ENCODE measurements at regions not wholly inside any gene's neighbourhood (a gene's known extent, or its start where the extent isn't known, plus 50 kb on each side); places are given as distances from the start of the nearest gene placed in this dataset.

GRCh38 chr1:78715181-78715661 lies 65.6 kb downstream of the IFI44 start:
- Histone ChIP-seq H3K36me3 (replicated peaks) (no peaks in the 10 kb centered on the region), H3K27ac (peak overlapping the region; percentile 87), H3K27me3 (replicated peaks) (no peaks in the 10 kb centered on the region), H3K4me3 (ENCODE audit: low read depth, low read length) (no peak overlapping the region)
- in situ Hi-C loops (cut with HindIII; ENCODE audit: low pct_ligation_motif_present, low sequenced_read_pairs), result no loop called here
- TF ChIP-seq CTCF (IDR thresholded peaks at IDR 0.05; ENCODE audit: low read depth, low read length, missing control alignments), result no peak
- peak; percentile 66 for DNase-seq

DNA sequence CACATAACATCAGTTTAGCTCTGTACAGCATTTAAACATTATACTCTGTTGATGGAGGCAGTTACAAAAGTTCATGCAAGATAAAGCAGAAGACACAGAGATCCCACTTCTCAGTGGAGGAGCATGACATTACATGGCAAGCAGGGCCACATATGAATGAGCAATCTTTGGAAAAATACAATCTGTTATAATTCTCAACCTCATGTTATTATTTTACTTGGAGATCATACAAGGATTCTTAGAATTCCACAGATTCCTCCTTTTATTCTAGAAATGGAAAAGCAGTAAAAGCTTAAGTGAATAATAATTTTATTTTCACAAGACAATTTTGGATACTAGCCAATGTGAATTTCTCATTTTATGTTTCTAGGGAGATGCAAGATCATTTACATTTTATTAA lies 66.6 kb downstream of the IFI44 start:
- H3K27ac ChIP-seq, result peak overlapping the region; percentile 87
- H3K27me3 ChIP-seq (replicated peaks), result no peaks in the 10 kb centered on the region
- no peaks in the 10 kb centered on the region for H3K36me3 ChIP-seq (replicated peaks)
- no peak overlapping the region for H3K4me3 ChIP-seq (ENCODE audit: low read depth, low read length)
- in situ Hi-C loops (cut with HindIII; ENCODE audit: low pct_ligation_motif_present, low sequenced_read_pairs), result no loop called here
- no peak for TF ChIP-seq CTCF (IDR thresholded peaks at IDR 0.05; ENCODE audit: low read depth, low read length, missing control alignments)
- peak; percentile 51 for DNase-seq

- in situ Hi-C loops (cut with HindIII; ENCODE audit: low pct_ligation_motif_present, low sequenced_read_pairs), result no loop called here
- Histone ChIP-seq H3K27ac (no peak overlapping the region), H3K27me3 (replicated peaks) (no peaks in the 10 kb centered on the region), H3K4me3 (ENCODE audit: low read depth, low read length) (no peak overlapping the region), H3K36me3 (replicated peaks) (no peaks in the 10 kb centered on the region)
- no peak for TF ChIP-seq CTCF (IDR thresholded peaks at IDR 0.05; ENCODE audit: low read depth, low read length, missing control alignments)
- DNase-seq, result no peak
Observed at GRCh38 chr1:78718566-78718965, 68.9 kb downstream of the IFI44 start.

DNA sequence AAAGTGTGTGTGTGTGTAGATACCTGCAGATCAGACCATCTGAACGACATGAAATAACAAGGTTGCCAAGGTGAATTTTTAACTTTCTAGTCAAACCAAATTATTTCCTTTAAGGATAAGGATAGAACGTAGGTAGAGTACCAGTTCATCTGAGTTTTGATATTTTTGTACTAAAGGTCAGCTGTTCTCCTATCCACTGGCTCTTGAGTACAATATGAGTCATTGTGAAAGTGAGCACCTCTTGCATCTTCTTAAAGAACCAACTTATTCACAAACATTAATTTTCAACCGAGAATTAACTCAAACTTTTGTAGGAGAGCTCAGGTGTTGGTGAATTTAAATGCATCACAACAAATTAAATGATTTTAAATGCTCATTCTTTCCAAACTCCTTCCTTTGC lies 71.5 kb downstream of the IFI44 start:
- Histone ChIP-seq H3K36me3 (replicated peaks) (no peaks in the 10 kb centered on the region), H3K4me3 (ENCODE audit: low read depth, low read length) (no peak overlapping the region), H3K27ac (no peak overlapping the region), H3K27me3 (replicated peaks) (no peaks in the 10 kb centered on the region)
- TF ChIP-seq CTCF (IDR thresholded peaks at IDR 0.05; ENCODE audit: low read depth, low read length, missing control alignments), result no peak
- no peak for DNase-seq
- in situ Hi-C loops (cut with HindIII; ENCODE audit: low pct_ligation_motif_present, low sequenced_read_pairs), result no loop called here

- Histone ChIP-seq H3K36me3 (replicated peaks) (no peaks in the 10 kb centered on the region), H3K27me3 (replicated peaks) (no peaks in the 10 kb centered on the region), H3K4me3 (ENCODE audit: low read depth, low read length) (no peak overlapping the region), H3K27ac (peak overlapping the region; percentile 56)
- DNase-seq, result no peak
- in situ Hi-C loops (cut with HindIII; ENCODE audit: low pct_ligation_motif_present, low sequenced_read_pairs), result no loop called here
- no peak for TF ChIP-seq CTCF (IDR thresholded peaks at IDR 0.05; ENCODE audit: low read depth, low read length, missing control alignments)
Observed at GRCh38 chr1:78722105-78722504, 72.5 kb downstream of the IFI44 start.

DNA sequence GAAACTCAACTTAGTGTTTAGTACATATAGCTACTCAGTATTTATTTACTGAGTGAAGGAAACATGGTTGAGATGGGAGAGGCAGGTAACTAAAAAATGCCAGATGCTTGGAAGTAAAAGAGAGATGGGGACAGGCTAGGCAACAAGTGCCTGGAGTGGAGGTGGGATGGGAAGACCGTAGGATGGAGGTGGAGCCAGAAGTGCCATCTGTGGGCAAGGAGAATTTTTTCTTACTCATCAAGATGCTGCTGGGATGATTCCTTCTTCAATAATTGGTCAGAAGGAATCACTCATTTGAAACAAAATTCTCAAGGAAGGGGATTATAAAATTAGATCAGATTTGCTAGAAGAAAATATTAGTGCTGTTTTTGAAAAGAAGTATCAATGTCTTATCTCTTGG lies 72.9 kb downstream of the IFI44 start:
- DNase-seq, result no peak
- TF ChIP-seq CTCF (IDR thresholded peaks at IDR 0.05; ENCODE audit: low read depth, low read length, missing control alignments), result no peak
- H3K27me3 ChIP-seq (replicated peaks), result no peaks in the 10 kb centered on the region
- in situ Hi-C loops (cut with HindIII; ENCODE audit: low pct_ligation_motif_present, low sequenced_read_pairs), result no loop called here
- no peak overlapping the region for H3K4me3 ChIP-seq (ENCODE audit: low read depth, low read length)
- no peaks in the 10 kb centered on the region for H3K36me3 ChIP-seq (replicated peaks)
- H3K27ac ChIP-seq, result peak overlapping the region; percentile 56
